ENCODE measurements at regions not wholly inside any gene's neighbourhood (a gene's known extent, or its start where the extent isn't known, plus 50 kb on each side); places are given as distances from the start of the nearest gene placed in this dataset.

GRCh38 chr2:43157506-43158246 lies 68.7 kb downstream of the ZFP36L2 start:
- TF ChIP-seq CTCF (IDR thresholded peaks at IDR 0.05) = no peak
- Mint-ChIP-seq H3K27me3 (no peaks in the 10 kb centered on the region), H3K9me3 (no peaks in the 10 kb centered on the region), H3K4me1 (ENCODE audit: low read depth) (peaks cover 80% of the 10 kb centered on the region), H3K36me3 (ENCODE audit: low read depth) (no peaks in the 10 kb centered on the region), H3K4me3 (peak overlapping the region; percentile 70), H3K27ac (peak overlapping the region; percentile 98)
- DNase-seq (no peak), ATAC-seq (no peak)
- intact Hi-C loops (cut with micrococcal nuclease) = loop anchor here (2.0 kb wide), 1 partner anchor 15 kb away; no protein-coding TSS in a partner anchor
- ChIA-PET POLR2A (interaction anchor here (0.7 to 1.8 kb wide), 12 partner anchors 9 to 70 kb away, joined by 3 to 11 read pairs (median 4); partner anchors contain the start of gene ZFP36L2), CTCF (interaction anchor here (0.8 to 1.8 kb wide), 6 partner anchors 9 to 71 kb away, joined by 3 to 4 read pairs (median 3); no protein-coding TSS in a partner anchor)

- no peaks in the 10 kb centered on the region for H3K27me3 Mint-ChIP-seq
- ChIA-PET CTCF (interaction anchor here (2.3 kb wide), 1 partner anchor 16 kb away, joined by 5 read pairs; no protein-coding TSS in a partner anchor), POLR2A (interaction anchor here (1.4 kb wide), 1 partner anchor 22 kb away, joined by 3 read pairs; no protein-coding TSS in a partner anchor)
- DNase-seq (no peak), ATAC-seq (no peak)
- no peaks in the 10 kb centered on the region for H3K9me3 Mint-ChIP-seq
- no peaks in the 10 kb centered on the region for H3K36me3 Mint-ChIP-seq (ENCODE audit: low read depth)
- no peak for TF ChIP-seq CTCF (IDR thresholded peaks at IDR 0.05)
- peaks cover 79% of the 10 kb centered on the region for H3K4me1 Mint-ChIP-seq (ENCODE audit: low read depth)
- intact Hi-C loops (cut with micrococcal nuclease) = no loop called here
- peak overlapping the region; percentile 47 for H3K27ac Mint-ChIP-seq
- no peak overlapping the region for H3K4me3 Mint-ChIP-seq
These were observed 70.5 kb downstream of the ZFP36L2 start for GRCh38 chr2:43155851-43156411.

GRCh38 chr2:43154685-43155084 lies 71.7 kb downstream of the ZFP36L2 start:
- intact Hi-C loops (cut with micrococcal nuclease) = no loop called here
- Mint-ChIP-seq H3K27ac (no peak overlapping the region), H3K9me3 (no peaks in the 10 kb centered on the region), H3K4me3 (no peak overlapping the region), H3K4me1 (ENCODE audit: low read depth) (peaks cover 74% of the 10 kb centered on the region), H3K27me3 (no peaks in the 10 kb centered on the region), H3K36me3 (ENCODE audit: low read depth) (peaks cover under 1% of the 10 kb centered on the region)
- TF ChIP-seq CTCF (IDR thresholded peaks at IDR 0.05) = no peak
- ATAC-seq = no peak
- ChIA-PET CTCF (interaction anchor here (2.3 kb wide), 1 partner anchor 15 kb away, joined by 5 read pairs; no protein-coding TSS in a partner anchor), POLR2A (interaction anchor here (1.4 kb wide), 1 partner anchor 20 kb away, joined by 3 read pairs; no protein-coding TSS in a partner anchor)
- DNase-seq = no peak

GRCh38 chr2:43152741-43153647 lies 73.4 kb downstream of the ZFP36L2 start:
- Mint-ChIP-seq H3K4me1 (ENCODE audit: low read depth) (peaks cover 72% of the 10 kb centered on the region), H3K27ac (peak overlapping the region; percentile 41), H3K36me3 (ENCODE audit: low read depth) (peaks cover 3% of the 10 kb centered on the region), H3K9me3 (no peaks in the 10 kb centered on the region), H3K27me3 (no peaks in the 10 kb centered on the region), H3K4me3 (peak overlapping the region; percentile 13)
- CTCF ChIA-PET = interaction anchor here (1.0 to 2.6 kb wide), 4 partner anchors 13 to 76 kb away, joined by 3 to 10 read pairs (median 3); no protein-coding TSS in a partner anchor
- no peak for DNase-seq
- TF ChIP-seq CTCF (IDR thresholded peaks at IDR 0.05) = no peak
- no peak for ATAC-seq
- intact Hi-C loops (cut with micrococcal nuclease) = no loop called here
- POLR2A ChIA-PET = interaction anchor here (1.0 to 6.8 kb wide), 2 partner anchors 15 to 25 kb away, joined by 3 to 59 read pairs; no protein-coding TSS in a partner anchor

Measured in activated CD8-positive, alpha-beta T cell treated with anti-CD3 and anti-CD28 coated beads for 36 hours (primary cell).